ENCODE measurements at regions not wholly inside any gene's neighbourhood (a gene's known extent, or its start where the extent isn't known, plus 50 kb on each side); places are given as distances from the start of the nearest gene placed in this dataset.
"Not testable (repeated sequence)": the region's sequence is repeated elsewhere in the genome, so short reads cannot be mapped to it uniquely, and the experiment has no call there.

DNA sequence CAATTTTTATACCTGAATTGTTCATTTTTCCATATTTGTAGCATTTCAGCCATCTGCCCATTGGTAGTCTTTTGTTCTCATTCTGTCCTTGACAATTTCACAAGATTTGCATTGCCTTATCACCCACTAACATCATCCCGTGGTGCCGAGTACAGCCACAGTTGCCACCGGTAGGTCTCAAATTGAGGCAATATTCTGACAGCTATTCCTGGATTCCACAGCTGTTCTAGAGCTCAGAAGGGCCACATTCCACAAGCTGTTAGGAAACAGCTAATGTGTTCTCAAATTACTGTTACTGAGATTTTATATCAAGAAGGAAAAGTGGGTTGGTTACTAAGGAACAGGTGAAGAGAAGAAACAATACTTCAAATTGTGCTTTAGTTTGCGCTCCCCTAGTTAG lies 178.8 kb downstream of the RPRM start:
- DNase-seq: no peak

DNA sequence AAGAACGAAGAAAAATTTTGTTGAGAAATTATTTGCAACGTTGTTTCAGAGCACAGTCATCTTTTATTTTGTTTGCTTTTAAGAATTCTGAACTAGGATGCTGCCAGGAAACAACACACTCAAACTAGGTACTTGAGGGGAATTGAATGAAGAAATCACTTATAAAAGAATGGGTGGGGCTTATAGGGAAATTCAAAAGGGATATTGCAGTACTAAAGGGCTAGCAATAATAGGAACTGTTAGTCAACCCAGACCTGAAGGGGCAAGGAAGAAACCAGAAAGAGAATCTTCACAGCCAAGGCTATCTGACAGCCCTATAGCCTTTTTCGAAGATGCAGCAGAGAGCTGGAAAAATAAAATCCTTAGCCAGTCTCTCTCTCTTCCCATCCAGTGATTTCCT lies 179.3 kb downstream of the RPRM start:
- DNase-seq: no peak

DNA sequence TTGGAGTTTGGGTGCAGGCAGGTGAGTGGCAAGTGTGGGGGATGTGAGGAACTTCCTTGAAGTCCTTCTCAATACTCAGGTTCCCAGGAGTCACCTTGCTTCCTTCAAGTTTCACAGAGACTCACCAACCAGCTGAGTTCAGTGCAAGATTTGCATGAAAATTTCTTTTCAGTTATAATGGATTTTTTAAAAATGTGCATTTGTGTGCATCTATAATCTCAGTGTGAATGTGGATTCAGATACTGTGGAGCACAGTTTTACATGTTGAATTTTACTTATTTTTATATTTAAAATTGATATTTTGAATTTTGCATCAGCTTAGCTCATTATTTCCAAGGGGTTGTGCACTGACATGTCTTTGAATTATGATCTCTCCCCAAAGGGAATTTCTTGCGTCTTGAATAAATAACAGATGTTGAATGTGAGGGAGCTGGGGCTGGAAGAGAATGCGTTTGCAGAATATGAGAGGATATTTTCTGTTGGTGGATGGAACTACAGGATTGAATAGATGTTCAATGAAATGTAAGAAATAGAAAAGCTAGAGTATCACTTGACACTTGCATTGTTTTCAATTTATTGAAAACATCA lies 184.3 kb downstream of the RPRM start:
- no peak for DNase-seq

DNA sequence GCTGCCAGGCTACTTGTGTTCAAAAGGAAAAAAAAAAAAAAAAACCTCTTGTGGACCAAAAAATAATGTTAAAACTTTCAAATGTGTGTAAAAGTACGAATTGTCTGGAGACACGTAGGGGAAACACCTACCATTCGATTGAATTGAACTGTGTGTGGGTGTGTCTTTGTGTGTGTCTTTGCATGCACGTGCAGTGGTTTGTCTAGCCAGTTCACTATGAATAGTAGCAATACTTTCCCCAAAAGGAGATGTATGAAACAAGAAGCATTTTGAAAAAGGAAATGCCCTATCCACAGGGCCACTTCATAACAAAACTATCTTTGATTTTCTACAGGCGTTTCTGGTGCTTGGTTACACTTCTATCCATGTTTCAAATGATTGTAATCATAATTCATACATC lies 186.8 kb downstream of the RPRM start:
- DNase-seq: no peak

DNA sequence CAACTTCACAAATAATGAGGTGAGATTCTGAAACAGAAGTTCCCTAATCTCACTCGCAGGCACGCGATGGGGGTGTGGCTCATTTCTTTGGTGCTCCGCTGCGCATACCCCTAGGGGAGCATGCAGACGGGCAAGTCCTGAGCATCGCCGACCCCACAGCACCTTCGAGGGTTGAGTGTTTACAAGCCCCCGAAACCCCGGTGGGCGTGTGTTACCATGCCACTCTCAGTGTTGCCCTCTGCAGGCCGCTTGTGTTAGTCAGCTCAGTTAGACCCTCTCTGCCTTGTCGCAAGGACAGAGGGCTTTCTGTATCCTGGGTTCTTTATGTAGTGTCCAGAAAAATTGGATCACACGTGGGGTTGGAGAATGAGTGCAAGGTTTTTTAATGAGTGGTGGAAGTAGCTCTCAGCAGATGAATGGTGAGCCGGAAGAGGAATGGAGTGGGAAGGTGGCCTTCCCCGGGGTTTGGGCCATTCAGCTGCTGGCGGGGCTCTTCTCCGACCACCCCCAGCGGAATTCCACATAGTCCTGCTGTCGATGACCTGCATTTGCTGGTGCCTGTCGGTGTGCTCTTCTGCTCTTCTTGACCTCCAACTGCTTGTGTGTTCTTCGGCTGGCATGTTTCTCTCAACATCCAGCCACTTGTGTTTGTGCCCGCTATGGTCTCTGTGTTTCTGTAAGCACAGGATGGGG lies 191.3 kb downstream of the RPRM start:
- DNase-seq: no peak

DNA sequence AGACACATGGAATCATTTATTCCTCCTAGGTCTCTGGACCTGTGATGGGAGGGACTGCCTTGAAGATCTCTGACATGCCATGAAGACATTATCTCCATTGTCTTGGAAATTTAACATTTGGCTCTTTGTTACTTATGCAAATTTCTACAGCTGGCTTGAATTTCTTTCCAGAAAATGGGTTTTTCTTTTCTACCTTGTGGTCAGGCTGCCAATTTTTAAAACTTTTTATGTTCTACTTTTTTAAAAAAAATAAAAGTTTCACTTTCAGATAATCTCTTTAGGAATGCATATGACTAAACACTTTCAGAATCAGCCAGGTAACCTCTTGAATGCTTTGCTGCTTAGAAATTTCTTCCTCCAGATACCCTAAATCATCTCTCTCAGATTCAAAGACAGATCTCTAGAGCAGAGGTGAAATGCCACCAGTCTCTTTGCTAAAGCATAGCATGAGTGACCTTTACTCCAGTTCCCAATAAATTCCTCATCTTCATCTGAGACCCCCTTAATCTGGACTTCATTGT lies 209.6 kb downstream of the RPRM start:
- DNase-seq: no peak

DNA sequence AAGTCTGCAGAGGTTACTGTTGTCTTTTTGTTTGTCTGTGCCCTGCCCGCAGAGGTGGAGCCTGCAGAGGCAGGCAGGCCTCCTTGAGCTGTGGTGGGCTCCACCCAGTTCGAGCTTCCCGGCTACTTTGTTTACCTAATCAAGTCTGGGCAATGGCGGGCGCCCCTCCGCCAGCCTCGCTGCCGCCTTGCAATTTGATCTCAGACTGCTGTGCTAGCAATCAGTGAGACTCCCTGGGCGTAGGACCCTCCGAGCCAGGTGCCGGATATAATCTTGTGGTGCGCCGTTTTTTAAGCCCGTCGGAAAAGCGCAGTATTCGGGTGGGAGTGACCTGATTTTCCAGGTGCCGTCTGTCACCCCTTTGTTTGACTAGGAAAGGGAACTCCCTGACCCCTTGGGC lies 221.7 kb downstream of the RPRM start:
- DNase-seq: not testable (repeated sequence)

DNA sequence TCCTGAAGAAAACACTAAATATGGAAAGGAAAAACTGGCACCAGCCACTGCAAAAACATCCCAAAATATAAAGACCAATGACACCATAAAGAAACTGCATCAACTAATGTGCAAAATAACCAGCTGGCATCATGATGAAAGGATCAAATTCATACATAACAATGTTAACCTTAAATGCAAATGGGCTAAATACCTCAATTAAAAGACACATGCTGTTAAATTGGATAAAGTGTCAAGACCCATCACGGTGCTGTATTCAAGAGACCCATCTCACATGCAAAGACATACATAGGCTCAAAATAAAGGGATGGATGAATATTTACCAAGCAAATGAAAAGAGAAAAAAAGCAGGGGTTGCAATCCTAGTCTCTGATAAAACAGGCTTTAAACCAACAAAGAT lies 231.9 kb downstream of the RPRM start:
- DNase-seq: not testable (repeated sequence)

DNA sequence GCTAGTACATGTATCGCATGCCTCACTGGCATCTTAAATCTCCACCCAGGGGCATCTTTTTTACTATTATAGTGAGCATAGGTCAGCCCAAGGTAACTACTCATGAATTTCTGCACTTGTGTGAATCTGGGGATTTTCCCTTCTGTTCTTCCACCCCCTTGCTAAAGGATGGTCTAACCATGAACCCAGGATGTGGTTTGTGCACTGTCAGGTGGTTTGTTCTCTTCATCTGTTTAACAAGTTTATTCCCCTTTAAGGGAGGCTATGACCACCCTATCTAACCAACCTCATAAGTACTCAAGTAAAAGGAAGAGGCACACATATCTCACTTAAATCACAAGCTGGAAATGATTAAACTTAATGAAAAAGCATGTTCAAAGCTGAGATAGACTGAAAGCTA lies 243.0 kb downstream of the RPRM start:
- no peak for DNase-seq

DNA sequence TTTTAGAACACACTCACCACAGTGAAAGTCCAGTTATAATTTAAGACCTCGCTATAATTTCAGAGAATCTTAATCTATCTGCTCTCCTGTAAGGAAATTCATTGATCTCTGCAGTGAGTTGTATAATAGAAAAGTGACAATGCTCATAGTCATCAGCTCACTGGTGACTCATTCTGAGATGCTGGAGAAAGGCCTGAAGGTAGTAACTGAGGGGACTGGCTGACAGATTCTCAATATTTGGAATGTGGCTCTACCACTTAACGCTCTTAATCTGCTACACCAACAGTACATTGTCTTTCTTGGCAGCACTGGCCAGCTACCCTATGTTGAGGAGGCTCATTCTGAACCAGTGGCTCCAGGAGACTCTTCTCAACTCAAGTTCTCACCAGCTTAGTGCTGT lies 246.1 kb downstream of the RPRM start:
- DNase-seq: no peak

DNA sequence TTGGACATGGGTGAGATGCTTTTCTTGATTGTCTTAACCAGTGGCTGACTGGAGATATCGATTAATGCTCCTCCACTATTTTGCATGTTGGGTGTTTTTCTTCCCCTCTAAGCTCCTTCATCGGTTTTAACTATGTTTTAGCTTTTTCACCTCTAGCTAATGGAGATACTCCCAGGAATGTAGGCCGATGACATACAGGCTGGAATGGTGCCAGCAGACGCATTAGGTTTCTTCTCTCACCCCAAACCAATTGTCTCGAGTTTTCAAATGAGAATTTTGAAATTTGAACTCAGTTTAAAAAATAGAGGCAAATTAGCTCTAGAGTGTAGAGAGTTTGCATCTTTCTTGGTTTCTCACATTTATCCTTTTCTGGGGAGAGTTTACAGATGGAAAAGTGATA lies 247.6 kb downstream of the RPRM start:
- no peak for DNase-seq

DNA sequence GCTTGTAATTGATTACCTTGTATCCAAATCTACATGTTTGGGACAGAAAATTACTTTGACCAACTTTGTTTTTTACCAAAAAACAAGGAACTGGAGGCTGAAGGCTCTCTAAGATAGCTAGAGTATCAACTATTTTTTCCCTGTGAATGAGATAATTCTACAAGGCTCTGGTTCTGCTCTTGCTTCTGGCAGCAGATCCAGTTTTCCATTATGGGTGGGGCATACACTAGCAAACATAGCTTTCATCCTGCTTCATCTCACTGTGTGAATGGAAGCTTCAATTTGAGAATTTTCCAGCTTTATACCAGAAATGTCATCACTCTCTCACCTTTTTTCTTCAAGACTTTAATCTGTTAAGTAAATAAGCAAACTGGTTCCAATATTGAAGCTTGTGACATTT lies 249.7 kb downstream of the RPRM start:
- DNase-seq: no peak

DNA sequence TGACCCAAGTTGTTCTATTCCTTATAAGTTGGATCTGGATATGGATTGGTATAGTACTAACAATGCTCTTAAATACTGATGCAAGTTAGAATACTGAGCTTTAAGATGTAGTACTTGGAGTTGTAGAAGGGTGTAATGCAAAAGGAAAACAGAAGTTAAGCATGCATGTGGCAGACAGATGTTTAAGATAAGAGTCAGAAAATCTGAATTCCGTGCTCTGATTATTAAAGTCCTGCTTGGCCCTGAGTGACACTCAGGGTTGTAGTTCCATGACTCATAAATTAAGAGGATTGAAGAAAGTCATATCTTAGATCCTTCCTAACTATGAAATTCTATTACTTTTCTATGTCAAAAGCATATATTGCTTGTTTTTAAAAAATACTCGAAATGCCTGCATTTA lies 250.6 kb downstream of the RPRM start:
- no peak for DNase-seq

DNA sequence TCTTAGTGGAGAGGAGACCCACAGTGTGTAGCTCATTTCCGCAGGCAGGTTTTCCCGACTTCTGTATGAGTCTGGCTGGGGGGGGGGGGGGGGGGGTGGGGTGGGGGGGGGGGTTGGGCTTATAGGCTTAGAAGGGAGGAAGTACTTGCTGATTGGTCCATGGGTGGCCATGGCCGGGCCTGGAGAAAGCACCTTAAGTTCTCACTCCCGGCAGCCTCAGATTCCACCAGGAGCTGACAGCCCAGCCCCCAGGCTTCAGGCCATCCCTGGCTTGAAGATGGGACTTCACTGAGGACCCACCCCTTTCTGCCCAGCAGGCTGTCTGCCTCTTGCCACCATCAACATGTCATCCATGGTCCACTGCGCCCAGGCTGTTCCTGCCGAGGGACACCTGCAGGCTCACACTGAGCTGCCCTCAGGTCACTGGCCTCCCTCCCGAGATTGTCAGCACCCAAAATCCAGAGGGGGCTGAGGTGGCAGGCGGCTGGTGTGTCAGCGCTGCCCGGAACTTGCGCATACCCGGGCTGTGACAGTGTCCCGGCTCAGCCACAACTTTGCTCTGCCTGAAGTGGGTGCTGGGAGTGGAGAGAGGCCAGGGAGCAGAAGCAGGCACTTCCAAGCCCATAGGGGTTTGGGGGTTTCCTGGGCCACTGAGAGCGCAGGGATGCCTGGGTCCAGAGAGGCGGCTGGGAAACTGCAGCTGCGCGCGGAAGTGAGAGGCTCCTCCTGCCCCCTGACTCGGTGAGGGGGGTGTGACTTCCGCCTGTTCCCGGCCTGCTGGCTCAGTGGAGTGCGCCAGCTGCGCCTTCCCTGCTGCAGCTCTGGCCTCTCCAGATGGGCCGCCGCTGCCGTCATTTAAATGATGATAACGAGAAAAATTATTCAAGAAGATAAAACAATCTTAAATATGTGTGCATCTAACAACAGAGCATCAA lies 256.1 kb downstream of the RPRM start:
- DNase-seq: no peak

DNA sequence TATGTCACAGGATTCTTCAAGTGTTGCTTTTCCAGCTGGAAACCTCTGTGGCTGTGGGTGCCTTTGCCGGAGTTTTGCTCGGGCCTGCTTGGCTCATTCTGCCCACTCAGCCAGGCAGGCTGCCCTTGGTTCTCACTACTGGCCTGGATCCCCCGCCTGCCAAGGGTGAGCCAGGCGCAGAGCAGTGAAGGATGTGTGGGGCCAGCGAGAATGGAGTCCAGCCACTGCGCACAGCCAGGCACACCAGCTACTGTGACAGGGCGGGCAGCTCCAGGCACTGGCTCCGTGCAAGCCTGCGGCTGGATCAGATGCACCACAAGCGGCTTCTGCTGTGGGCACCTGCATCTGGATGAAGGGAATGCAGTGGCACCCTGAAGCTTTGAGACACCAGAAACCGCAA lies 257.1 kb downstream of the RPRM start:
- no peak for DNase-seq

DNA sequence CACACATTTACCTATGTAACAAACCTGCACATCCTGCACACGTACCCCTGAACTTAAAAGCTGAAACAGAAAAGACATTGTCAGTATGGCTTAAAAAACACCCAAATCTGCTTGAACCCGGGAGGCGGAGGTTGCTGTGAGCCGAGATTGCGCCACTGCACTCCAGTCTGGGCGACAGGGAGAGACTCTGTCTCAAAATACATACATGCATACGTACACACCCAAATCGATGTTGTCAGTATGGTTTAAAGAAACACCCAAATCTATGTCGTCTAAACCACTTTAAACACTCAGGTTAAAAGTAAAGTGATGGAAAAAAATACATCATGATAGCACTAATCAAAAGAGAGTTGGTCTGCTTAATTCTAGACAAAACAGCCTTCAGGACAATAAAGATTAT lies 257.5 kb downstream of the RPRM start:
- no peak for DNase-seq

DNA sequence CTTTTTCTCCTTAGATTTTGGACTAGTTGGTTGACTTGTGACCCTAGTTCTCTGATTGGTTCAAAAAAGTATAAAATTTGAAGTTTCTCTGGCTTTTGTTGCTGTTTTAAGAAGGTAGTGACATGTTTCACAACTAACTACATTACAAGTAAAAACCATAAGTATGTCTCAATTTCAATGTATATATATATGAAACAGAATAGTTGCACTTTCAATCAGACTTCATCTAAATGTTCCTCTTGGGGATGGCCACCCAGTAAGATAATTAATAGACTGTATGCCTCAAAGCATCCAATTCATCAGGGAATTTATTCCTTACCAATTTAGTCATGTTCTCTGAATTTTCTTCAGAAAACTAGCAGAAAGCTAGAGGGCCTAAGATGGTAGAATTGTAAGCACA lies 259.7 kb downstream of the RPRM start:
- DNase-seq: no peak

DNA sequence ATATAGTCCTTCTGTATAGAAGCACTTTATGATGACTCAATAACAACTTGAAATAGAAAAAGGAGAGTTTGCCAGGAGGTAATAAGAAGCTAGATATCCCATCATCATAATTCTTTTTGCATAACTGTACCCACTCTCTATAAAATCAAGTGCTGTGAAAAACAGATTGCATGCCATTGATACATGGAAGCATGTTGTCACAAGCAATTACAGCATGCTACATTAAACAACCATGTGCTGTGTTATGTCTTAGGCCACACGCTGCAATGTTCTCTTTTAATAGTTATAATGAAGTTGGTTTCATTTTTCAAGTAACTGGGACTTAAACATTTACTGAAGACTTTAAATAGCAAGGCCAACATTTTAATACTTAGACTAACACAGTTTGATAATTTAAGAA lies 264.2 kb downstream of the RPRM start:
- DNase-seq: no peak

DNA sequence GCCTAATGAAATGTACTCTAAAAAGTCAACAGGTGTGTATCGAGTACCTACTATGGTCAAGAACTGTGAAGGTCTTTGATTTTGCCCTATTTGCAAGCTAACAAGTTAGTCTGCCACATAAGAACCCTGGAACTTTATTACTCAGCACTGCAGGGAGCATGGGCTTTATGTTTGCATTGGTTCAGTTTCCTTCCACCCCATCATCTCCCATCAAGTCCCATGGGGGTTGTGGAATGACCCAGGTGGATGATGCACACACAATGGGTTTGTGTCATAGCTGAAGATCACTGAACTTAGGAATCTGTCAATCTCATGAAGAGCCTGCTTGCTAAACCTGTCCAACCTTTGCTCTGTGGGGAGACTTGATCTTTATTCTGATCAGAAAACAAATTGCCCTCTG lies 265.5 kb downstream of the RPRM start:
- DNase-seq: no peak

DNA sequence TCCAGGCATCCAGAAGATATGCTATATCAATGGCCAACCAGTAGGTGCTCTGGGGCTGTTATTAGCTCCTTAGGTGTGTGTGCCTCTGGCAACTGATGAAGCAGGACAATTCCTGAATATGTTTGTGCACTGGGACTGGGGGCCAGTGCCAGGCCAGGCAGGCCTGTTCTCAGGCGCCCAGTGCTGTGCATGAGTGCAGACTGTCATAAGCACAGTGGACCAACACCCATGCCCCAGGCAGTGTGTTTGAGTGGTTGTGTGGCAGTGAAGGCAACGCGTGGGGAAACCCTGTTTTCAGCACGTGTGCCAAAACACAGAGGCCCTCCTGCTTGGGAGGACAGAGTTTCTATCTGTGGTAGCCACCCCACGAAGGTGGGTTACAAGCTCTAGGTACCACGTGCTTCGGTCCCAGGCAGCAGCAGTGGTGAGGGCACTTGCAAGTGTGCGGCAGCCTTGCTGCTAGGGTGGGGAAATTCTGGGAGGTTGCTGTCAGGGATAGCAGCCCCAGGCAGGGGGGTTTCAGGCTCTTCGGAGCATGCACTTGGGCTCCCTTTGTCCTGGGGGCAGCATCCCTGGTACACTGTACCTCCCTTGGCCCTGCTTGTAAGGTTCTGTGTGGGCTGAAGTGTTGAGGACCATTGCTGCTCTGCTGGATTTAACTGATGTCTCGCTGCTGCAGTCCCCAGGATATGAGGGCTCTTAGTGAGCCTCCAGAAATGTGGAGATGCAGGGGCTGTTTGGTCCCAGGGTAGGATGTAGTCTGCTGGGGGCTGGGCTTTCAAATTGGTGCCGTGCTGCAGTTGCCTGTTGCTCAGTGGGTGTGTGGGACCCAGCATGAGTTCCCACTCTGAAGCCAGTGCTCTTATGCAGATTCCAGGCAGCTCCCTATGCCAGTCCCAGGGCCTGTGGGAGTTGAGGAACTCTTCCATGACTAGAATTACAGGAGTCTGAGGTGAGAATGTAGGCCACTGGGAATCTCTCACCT lies 280.9 kb downstream of the RPRM start:
- no peak for DNase-seq

DNA sequence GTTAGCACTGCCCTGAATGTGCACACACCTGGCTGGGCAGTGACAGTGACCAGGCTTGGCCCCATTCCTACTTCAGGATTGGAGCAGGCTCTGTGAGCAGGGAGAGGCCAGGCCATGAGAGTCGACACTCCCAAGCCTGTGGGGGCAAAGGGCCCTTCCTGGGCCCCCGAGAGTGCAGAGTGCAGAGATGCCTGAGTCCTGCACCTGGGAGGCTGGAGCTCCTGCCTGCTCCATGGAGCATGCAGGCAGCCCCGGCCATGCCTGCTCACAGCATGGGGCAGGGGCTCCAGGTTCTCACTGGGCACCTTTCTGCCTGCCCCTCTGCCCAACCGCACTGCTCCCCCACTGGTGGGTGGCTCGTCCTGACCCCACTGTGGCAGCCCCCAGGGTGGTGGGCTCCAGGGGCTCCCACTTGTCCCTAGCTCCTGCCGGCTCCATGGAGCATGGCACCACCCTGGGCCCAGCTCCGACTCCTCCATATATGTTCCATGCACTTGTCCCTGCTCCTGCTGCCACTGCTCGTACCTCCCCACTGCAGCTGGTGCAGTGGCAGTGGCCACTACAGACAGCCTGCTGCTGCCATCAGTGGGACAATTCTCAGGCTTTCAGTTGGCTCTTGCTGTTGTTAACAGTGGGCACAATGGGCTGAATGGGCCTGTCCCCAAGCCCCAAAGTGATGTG lies 282.0 kb downstream of the RPRM start:
- no peak for DNase-seq

DNA sequence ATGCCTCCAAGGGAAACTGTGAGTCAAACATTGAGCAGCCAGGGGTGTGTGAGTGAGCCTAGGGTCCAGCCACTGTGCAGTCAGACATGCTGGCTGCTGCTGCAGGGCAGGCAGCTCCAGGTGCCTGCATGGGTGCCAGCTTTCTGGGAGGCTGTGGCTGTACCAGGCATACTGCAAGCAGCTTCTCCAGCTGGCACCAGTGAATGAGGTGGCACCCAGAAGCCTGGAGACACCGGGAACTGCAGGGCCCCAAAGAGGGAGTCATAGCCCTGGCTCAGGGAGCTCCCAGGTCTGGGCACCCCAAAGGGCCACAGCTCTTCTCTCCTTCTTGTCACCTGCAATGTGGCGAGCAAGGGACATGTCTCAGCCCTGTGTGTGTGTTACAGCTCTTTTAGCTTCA lies 283.2 kb downstream of the RPRM start:
- no peak for DNase-seq
